Activated CD8-positive, alpha-beta T cell treated with anti-CD3 and anti-CD28 coated beads, Interleukin-2, amount 10 ng/mL, durations not matched to agents 7 days and 5 days (primary cell): ENCODE measurements at regions not wholly inside any gene's neighbourhood (a gene's known extent, or its start where the extent isn't known, plus 50 kb on each side); places are given as distances from the start of the nearest gene placed in this dataset.

Experiments
- ATAC-seq: fragments of 150-1000 bp; cut with Tn5 transposase; one replicate; pipeline ENCODE4 v1.10.0; 2021; ENCODE audit warnings: moderate library complexity
- CTCF ChIA-PET: fragments of 350-600 bp; sonication (Branson Sonifier 250); formaldehyde crosslinking; loops from one replicate; lab custom pipeline; 2021; ENCODE audit warnings: antibody characterized with exemption; lab: Charles Lee
- POLR2A ChIA-PET: fragments of 350-600 bp; sonication (Branson Sonifier 250); formaldehyde crosslinking; loops from one replicate; lab custom pipeline; 2021; ENCODE audit warnings: antibody characterized with exemption; lab: Charles Lee
- DNase-seq: peaks from one replicate; pipeline ENCODE4 v3.0.0-alpha.2; 2020
- H3K27ac Mint-ChIP-seq: one replicate; pipeline ENCODE4 v1.8.0; 2021; ENCODE audit warnings: mild to moderate bottlenecking, mixed read lengths
- H3K27me3 Mint-ChIP-seq: one replicate; pipeline ENCODE4 v1.8.0; 2021; ENCODE audit warnings: low read depth, mixed read lengths
- H3K36me3 Mint-ChIP-seq: one replicate; pipeline ENCODE4 v1.8.0; 2021; ENCODE audit warnings: low read depth, mixed read lengths
- H3K4me1 Mint-ChIP-seq: one replicate; pipeline ENCODE4 v1.8.0; 2021; ENCODE audit warnings: low read depth, mixed read lengths
- H3K4me3 Mint-ChIP-seq: one replicate; pipeline ENCODE4 v1.8.0; 2021; ENCODE audit warnings: mild to moderate bottlenecking, mixed read lengths
- H3K9me3 Mint-ChIP-seq: one replicate; pipeline ENCODE4 v1.8.0; 2022; ENCODE audit warnings: mixed read lengths; ENCODE audit not compliant: insufficient read depth

GRCh38 chr9:70478963-70479641 lies 64.6 kb upstream of the KLF9 start:
- no peaks in the 10 kb centered on the region for H3K4me1 Mint-ChIP-seq
- DNase-seq (no peak), ATAC-seq (no peak)
- H3K4me3 Mint-ChIP-seq: no peak overlapping the region
- H3K27me3 Mint-ChIP-seq: no peaks in the 10 kb centered on the region
- no peaks in the 10 kb centered on the region for H3K36me3 Mint-ChIP-seq
- H3K27ac Mint-ChIP-seq: no peak overlapping the region
- ChIA-PET POLR2A (no interaction called here), CTCF (interaction anchor here (1.3 kb wide), 1 partner anchor 123 kb away, joined by 4 read pairs; no protein-coding TSS in a partner anchor)
- no peaks in the 10 kb centered on the region for H3K9me3 Mint-ChIP-seq

DNA sequence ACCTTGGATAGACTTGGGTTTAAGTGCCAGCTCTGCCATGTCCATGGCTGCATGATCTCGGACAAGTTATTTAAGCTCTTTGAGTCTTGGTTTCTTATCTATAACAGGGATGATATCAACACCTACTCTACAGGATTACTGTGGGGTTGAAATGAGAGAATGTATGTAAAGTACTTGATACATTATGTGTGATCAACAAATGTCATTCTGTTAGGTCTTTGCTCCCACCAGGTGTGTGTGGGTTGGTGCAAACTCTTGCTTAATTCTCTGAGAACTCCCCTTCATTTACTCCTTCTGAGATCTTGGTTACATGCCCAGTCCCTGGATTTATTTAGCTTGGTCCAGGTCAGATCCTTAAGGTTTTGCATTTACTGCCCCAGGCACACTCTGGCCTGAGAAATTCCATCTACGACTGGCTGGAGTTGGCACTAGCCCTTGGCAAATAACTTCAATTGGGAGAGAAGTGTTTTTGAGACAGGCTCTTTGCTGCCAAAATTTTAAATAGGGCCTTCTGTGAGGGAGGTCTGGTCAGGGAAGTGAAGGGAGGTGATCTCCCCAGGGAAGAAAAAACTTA lies 63.5 kb upstream of the KLF9 start:
- ATAC-seq: no peak
- POLR2A ChIA-PET: no interaction called here
- no peaks in the 10 kb centered on the region for H3K36me3 Mint-ChIP-seq
- H3K27me3 Mint-ChIP-seq: no peaks in the 10 kb centered on the region
- no peaks in the 10 kb centered on the region for H3K4me1 Mint-ChIP-seq
- CTCF ChIA-PET: interaction anchor here (1.3 kb wide), 1 partner anchor 124 kb away, joined by 4 read pairs; no protein-coding TSS in a partner anchor
- H3K27ac Mint-ChIP-seq: no peak overlapping the region
- DNase-seq: no peak
- H3K9me3 Mint-ChIP-seq: no peaks in the 10 kb centered on the region
- no peak overlapping the region for H3K4me3 Mint-ChIP-seq

GRCh38 chr9:70477146-70477745 lies 62.8 kb upstream of the KLF9 start:
- Mint-ChIP-seq H3K4me1 (no peaks in the 10 kb centered on the region), H3K4me3 (no peak overlapping the region), H3K27ac (no peak overlapping the region), H3K36me3 (no peaks in the 10 kb centered on the region), H3K9me3 (no peaks in the 10 kb centered on the region), H3K27me3 (no peaks in the 10 kb centered on the region)
- DNase-seq (no peak), ATAC-seq (no peak)
- ChIA-PET CTCF (no interaction called here), POLR2A (no interaction called here)

GRCh38 chr9:70475211-70475610 lies 60.8 kb upstream of the KLF9 start:
- DNase-seq (no peak), ATAC-seq (no peak)
- ChIA-PET CTCF (no interaction called here), POLR2A (no interaction called here)
- Mint-ChIP-seq H3K9me3 (no peaks in the 10 kb centered on the region), H3K4me3 (no peak overlapping the region), H3K36me3 (no peaks in the 10 kb centered on the region), H3K27ac (no peak overlapping the region), H3K27me3 (no peaks in the 10 kb centered on the region), H3K4me1 (peaks cover 3% of the 10 kb centered on the region)

DNA sequence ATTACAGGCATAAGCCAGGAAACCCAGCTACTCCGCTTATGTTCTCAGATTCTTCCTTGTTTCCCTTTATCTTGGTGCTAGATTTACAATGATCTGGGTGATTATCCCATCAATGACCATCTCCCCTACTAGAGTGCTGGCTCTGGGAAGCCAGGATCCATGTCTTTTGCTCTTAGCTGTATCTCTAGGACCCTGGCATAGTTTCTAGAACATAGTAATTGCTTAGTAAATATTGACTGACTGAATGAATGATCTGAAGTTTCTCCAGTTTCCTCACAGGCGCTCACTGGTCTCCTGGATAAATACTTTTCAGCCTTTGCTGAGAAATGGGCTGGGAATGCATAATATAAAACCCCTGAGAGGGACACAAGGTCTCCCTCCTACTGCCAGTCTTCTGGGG lies 60.0 kb upstream of the KLF9 start:
- DNase-seq: no peak
- CTCF ChIA-PET: no interaction called here
- Mint-ChIP-seq H3K4me1 (peaks cover 7% of the 10 kb centered on the region), H3K27me3 (no peaks in the 10 kb centered on the region), H3K27ac (no peak overlapping the region), H3K9me3 (no peaks in the 10 kb centered on the region), H3K36me3 (no peaks in the 10 kb centered on the region), H3K4me3 (no peak overlapping the region)
- POLR2A ChIA-PET: no interaction called here
- no peak for ATAC-seq

- ATAC-seq (no peak), DNase-seq (no peak)
- POLR2A ChIA-PET: no interaction called here
- Mint-ChIP-seq H3K27ac (no peak overlapping the region), H3K4me1 (peaks cover 7% of the 10 kb centered on the region), H3K27me3 (no peaks in the 10 kb centered on the region), H3K9me3 (no peaks in the 10 kb centered on the region), H3K4me3 (no peak overlapping the region), H3K36me3 (no peaks in the 10 kb centered on the region)
- CTCF ChIA-PET: interaction anchor here (0.8 to 1.2 kb wide), 3 partner anchors 13 to 130 kb away, joined by 3 read pairs; no protein-coding TSS in a partner anchor
Observed at GRCh38 chr9:70472268-70473249, 58.1 kb upstream of the KLF9 start.

DNA sequence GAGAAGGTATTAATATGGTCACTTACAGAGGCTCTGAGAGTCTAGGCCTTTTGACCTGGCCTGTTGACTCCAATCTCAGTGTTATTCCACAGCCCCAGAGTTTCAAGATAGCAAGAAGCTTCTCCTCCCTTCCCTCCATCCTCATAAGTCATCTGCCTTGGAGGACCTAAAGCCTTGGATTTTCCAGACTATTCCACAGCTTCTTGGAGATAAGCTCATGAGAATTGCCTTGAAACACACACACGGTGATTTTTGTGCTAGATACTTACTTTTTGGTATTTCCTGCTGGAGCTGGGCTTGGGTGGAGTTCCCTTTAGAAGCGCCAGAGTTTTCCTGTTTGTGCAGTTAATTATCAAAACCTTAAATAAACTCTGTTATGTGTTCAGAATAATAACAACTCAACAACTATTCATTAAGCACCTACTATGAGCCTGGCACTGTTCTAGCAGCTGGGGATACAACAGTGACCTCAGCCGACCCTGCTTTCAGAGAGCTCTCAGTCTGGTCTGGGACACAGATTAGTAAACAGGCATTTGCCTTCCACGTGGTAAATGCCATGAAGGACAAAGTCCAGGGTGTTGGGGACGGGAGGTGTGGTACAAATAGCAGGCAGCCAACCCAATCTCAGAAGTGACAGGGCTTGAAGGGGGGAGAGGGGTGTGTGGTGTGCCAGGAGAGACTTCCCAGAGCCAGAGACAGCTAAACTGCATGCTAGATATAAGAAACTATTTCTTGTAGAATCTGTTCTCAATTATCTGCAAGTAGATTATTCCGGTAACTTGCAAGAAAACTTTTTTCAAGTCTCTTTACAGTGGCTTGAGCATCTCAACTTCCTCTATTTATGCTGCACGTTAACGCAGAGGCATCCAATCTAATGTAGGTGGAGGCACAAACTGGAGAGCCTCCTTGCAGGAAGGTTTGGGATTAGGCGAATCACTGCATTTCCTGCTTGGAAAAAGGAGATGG lies 55.9 kb upstream of the KLF9 start:
- H3K4me3 Mint-ChIP-seq: no peak overlapping the region
- ATAC-seq: no peak
- H3K9me3 Mint-ChIP-seq: no peaks in the 10 kb centered on the region
- POLR2A ChIA-PET: no interaction called here
- no peaks in the 10 kb centered on the region for H3K27me3 Mint-ChIP-seq
- H3K36me3 Mint-ChIP-seq: no peaks in the 10 kb centered on the region
- no peak for DNase-seq
- CTCF ChIA-PET: no interaction called here
- H3K4me1 Mint-ChIP-seq: peaks cover 7% of the 10 kb centered on the region
- H3K27ac Mint-ChIP-seq: no peak overlapping the region

GRCh38 chr9:70468291-70468690 lies 53.8 kb upstream of the KLF9 start:
- no peak for DNase-seq
- H3K36me3 Mint-ChIP-seq: no peaks in the 10 kb centered on the region
- no peak overlapping the region for H3K27ac Mint-ChIP-seq
- H3K27me3 Mint-ChIP-seq: no peaks in the 10 kb centered on the region
- no peak for ATAC-seq
- POLR2A ChIA-PET: no interaction called here
- peaks cover 7% of the 10 kb centered on the region for H3K4me1 Mint-ChIP-seq
- no peaks in the 10 kb centered on the region for H3K9me3 Mint-ChIP-seq
- H3K4me3 Mint-ChIP-seq: no peak overlapping the region
- CTCF ChIA-PET: no interaction called here

- Mint-ChIP-seq H3K9me3 (no peaks in the 10 kb centered on the region), H3K27me3 (no peaks in the 10 kb centered on the region), H3K4me3 (no peak overlapping the region), H3K27ac (no peak overlapping the region), H3K36me3 (no peaks in the 10 kb centered on the region), H3K4me1 (peaks cover 7% of the 10 kb centered on the region)
- CTCF ChIA-PET: no interaction called here
- POLR2A ChIA-PET: interaction anchor here (1.0 kb wide), 2 partner anchors 20 to 48 kb away, joined by 3 read pairs; no protein-coding TSS in a partner anchor
- no peak for DNase-seq
- ATAC-seq: no peak
Observed at GRCh38 chr9:70466976-70467561, 52.6 kb upstream of the KLF9 start.

- Mint-ChIP-seq H3K9me3 (no peaks in the 10 kb centered on the region), H3K4me1 (peaks cover 7% of the 10 kb centered on the region), H3K27ac (no peak overlapping the region), H3K36me3 (no peaks in the 10 kb centered on the region), H3K27me3 (no peaks in the 10 kb centered on the region), H3K4me3 (no peak overlapping the region)
- ChIA-PET CTCF (no interaction called here), POLR2A (no interaction called here)
- ATAC-seq (no peak), DNase-seq (no peak)
Observed at GRCh38 chr9:70465904-70466303, 51.4 kb upstream of the KLF9 start.
